ENCODE measurements at regions not wholly inside any gene's neighbourhood (a gene's known extent, or its start where the extent isn't known, plus 50 kb on each side); places are given as distances from the start of the nearest gene placed in this dataset.

DNA sequence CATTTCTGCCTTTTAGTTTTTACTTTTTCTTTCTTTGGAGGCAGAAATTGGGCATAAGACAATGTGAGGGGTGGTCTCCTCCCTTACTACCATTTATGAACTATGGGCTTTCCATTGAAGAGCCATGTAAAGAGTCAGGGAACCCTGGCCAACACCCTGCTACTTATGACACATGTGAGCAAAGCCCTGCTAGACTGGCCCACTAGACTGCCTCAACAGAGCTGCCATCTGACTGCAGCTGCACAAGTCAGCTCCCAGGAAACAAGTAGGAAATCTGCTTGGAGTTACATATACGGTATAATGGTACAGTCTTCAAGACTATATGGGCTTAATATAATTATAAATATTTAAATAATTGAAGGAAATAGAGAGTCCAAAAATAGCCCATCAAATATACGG lies 816.8 kb downstream of the TRIB2 start:
- Histone ChIP-seq H3K4me3 (no peak overlapping the region), H3K9me3 (no peaks in the 10 kb centered on the region), H3K4me1 (no peaks in the 10 kb centered on the region), H3K36me3 (no peaks in the 10 kb centered on the region), H3K27me3 (no peaks in the 10 kb centered on the region), H3K27ac (no peak overlapping the region)
- WGBS, 2 donors, result 96% methylated on average over 2 of the region's 2 CpGs
- TF ChIP-seq POLR2A (IDR thresholded peaks at IDR 0.05) (no peak), EP300 (IDR thresholded peaks at IDR 0.05) (no peak)
- TF ChIP-seq, protein P1, sequence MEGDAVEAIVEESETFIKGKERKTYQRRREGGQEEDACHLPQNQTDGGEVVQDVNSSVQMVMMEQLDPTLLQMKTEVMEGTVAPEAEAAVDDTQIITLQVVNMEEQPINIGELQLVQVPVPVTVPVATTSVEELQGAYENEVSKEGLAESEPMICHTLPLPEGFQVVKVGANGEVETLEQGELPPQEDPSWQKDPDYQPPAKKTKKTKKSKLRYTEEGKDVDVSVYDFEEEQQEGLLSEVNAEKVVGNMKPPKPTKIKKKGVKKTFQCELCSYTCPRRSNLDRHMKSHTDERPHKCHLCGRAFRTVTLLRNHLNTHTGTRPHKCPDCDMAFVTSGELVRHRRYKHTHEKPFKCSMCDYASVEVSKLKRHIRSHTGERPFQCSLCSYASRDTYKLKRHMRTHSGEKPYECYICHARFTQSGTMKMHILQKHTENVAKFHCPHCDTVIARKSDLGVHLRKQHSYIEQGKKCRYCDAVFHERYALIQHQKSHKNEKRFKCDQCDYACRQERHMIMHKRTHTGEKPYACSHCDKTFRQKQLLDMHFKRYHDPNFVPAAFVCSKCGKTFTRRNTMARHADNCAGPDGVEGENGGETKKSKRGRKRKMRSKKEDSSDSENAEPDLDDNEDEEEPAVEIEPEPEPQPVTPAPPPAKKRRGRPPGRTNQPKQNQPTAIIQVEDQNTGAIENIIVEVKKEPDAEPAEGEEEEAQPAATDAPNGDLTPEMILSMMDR (IDR thresholded peaks at IDR 0.05), result no peak
- DNase-seq (ENCODE audit: low spot score in 2 of 2), result no peak

DNA sequence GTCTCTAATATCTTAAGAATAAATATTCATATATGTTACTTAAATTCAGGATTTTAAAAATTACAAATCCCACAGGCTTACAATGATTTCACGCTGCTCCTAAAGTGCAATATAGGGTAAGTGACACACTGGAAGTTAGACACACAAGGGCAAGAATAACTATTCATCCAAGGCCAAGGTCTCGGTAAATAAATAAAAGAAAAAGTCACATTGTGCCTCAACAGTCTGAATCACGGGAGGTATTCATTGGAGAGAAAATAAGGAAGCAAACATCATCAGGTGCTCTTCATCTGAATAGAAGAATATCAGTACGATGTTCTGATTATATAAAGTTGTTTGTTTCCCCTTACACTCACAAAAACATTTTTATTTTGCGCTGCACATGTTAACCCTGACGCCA lies 820.2 kb downstream of the TRIB2 start:
- WGBS, 2 donors, result 75 to 83% methylated on average over 6 of the region's 6 CpGs
- Histone ChIP-seq H3K4me1 (no peaks in the 10 kb centered on the region), H3K27me3 (no peaks in the 10 kb centered on the region), H3K27ac (no peak overlapping the region), H3K36me3 (no peaks in the 10 kb centered on the region), H3K9me3 (no peaks in the 10 kb centered on the region), H3K4me3 (no peak overlapping the region)
- TF ChIP-seq EP300 (IDR thresholded peaks at IDR 0.05), result no peak
- TF ChIP-seq, protein P1 (IDR thresholded peaks at IDR 0.05), result no peak
- no peak for TF ChIP-seq POLR2A (IDR thresholded peaks at IDR 0.05)
- DNase-seq (ENCODE audit: low spot score in 2 of 2), result no peak

- WGBS, 2 donors, result 48 to 78% methylated on average over 9 of the region's 9 CpGs
- no peaks in the 10 kb centered on the region for H3K9me3 ChIP-seq
- DNase-seq (ENCODE audit: low spot score in 2 of 2), result no peak
- TF ChIP-seq EP300 (IDR thresholded peaks at IDR 0.05) (no peak), POLR2A (IDR thresholded peaks at IDR 0.05) (no peak)
- TF ChIP-seq, protein P1 (IDR thresholded peaks at IDR 0.05), result no peak
- H3K4me3 ChIP-seq, result no peak overlapping the region
- no peaks in the 10 kb centered on the region for H3K4me1 ChIP-seq
- no peaks in the 10 kb centered on the region for H3K27me3 ChIP-seq
- H3K27ac ChIP-seq, result no peak overlapping the region
- no peaks in the 10 kb centered on the region for H3K36me3 ChIP-seq
Observed at GRCh38 chr2:13537771-13538349, 821.1 kb downstream of the TRIB2 start.

DNA sequence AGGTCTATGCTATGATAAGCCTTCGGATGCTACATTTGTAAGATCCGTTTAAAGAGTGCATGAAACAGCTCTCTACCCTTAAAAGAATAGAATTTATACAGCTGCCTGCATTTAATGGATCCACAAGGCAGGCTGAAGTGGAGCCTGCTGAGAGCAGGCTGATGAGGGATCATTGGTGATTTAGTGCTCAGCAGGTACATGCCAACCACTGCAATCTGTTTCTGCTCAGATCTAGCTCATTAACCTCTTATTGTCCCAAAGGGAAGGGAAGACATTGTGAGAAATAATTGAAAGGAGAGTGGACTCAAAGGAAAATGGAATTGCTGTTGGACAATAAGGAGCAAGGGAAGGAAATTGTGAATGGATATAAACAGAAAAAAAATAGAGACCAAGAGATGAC lies 822.6 kb downstream of the TRIB2 start:
- DNase-seq (ENCODE audit: low spot score in 2 of 2), result no peak
- no peak for TF ChIP-seq POLR2A (IDR thresholded peaks at IDR 0.05)
- TF ChIP-seq, protein P1 (IDR thresholded peaks at IDR 0.05), result no peak
- TF ChIP-seq EP300 (IDR thresholded peaks at IDR 0.05), result no peak
- Histone ChIP-seq H3K27me3 (no peaks in the 10 kb centered on the region), H3K4me1 (no peaks in the 10 kb centered on the region), H3K4me3 (no peak overlapping the region), H3K9me3 (no peaks in the 10 kb centered on the region), H3K27ac (no peak overlapping the region), H3K36me3 (no peaks in the 10 kb centered on the region)
- WGBS, 2 donors, result 23 to 36% methylated on average over 2 of the region's 2 CpGs

DNA sequence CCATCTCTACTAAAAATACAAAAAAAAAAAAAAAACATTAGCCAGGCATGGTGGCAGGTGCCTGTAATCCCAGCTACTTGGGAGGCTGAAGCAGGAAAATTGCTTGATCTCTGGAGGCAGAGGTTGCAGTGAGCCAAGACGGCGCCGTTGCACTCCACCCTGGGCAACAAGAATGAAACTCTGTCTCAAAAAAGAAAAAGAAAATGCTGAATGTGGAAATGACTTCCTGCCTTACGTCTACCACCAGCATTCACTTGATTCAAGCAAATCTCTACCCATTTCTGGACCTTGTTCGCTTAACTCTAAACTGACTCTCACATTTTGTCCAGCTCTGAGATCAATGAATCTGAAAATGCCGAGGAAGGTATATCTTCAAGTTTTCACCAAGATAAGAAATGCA lies 825.3 kb downstream of the TRIB2 start:
- H3K36me3 ChIP-seq, result no peaks in the 10 kb centered on the region
- H3K27ac ChIP-seq, result no peak overlapping the region
- H3K4me3 ChIP-seq, result no peak overlapping the region
- TF ChIP-seq EP300 (IDR thresholded peaks at IDR 0.05) (no peak), POLR2A (IDR thresholded peaks at IDR 0.05) (no peak)
- TF ChIP-seq, protein P1 (IDR thresholded peaks at IDR 0.05), result no peak
- H3K4me1 ChIP-seq, result no peaks in the 10 kb centered on the region
- 66 to 69% methylated on average over 6 of the region's 6 CpGs for WGBS, 2 donors
- no peaks in the 10 kb centered on the region for H3K9me3 ChIP-seq
- no peak for DNase-seq (ENCODE audit: low spot score in 2 of 2)
- no peaks in the 10 kb centered on the region for H3K27me3 ChIP-seq

Measured in tibial nerve (tissue), 4 donors.